ENCODE measurements at regions not wholly inside any gene's neighbourhood (a gene's known extent, or its start where the extent isn't known, plus 50 kb on each side); places are given as distances from the start of the nearest gene placed in this dataset.

- DNase-seq (ENCODE audit: low read depth in 2 of 2) = no peak
Observed at GRCh38 chr1:13968361-13968760, 268.4 kb downstream of the PRDM2 start.

GRCh38 chr1:13970631-13971247 is 270.8 kb downstream of the PRDM2 start:
- no peak for DNase-seq (ENCODE audit: low read depth in 2 of 2)

- DNase-seq (ENCODE audit: low read depth in 2 of 2) = no peak
Observed at GRCh38 chr1:13976485-13976884, 276.5 kb downstream of the PRDM2 start.

- DNase-seq (ENCODE audit: low read depth in 2 of 2) = no peak
Observed at GRCh38 chr1:13981142-13981541, 281.2 kb downstream of the PRDM2 start.

GRCh38 chr1:13983393-13983792 is 283.4 kb downstream of the PRDM2 start:
- DNase-seq (ENCODE audit: low read depth in 2 of 2) = no peak

GRCh38 chr1:13990939-13991338 is 291.0 kb downstream of the PRDM2 start:
- DNase-seq (ENCODE audit: low read depth in 2 of 2) = no peak

GRCh38 chr1:13992489-13993285 is 292.7 kb downstream of the PRDM2 start:
- DNase-seq (ENCODE audit: low read depth in 2 of 2) = no peak

- no peak for DNase-seq (ENCODE audit: low read depth in 2 of 2)
Observed at GRCh38 chr1:13994386-13994785, 294.4 kb downstream of the PRDM2 start.

GRCh38 chr1:13996334-13996733 is 296.3 kb downstream of the PRDM2 start:
- no peak for DNase-seq (ENCODE audit: low read depth in 2 of 2)

GRCh38 chr1:14003552-14003951 is 303.6 kb downstream of the PRDM2 start:
- no peak for DNase-seq (ENCODE audit: low read depth in 2 of 2)

GRCh38 chr1:14009582-14009981 is 309.6 kb downstream of the PRDM2 start:
- no peak for DNase-seq (ENCODE audit: low read depth in 2 of 2)

- DNase-seq (ENCODE audit: low read depth in 2 of 2) = no peak
Observed at GRCh38 chr1:14010476-14010875, 310.5 kb downstream of the PRDM2 start.

GRCh38 chr1:14011132-14011531 is 311.1 kb downstream of the PRDM2 start:
- DNase-seq (ENCODE audit: low read depth in 2 of 2) = no peak

- DNase-seq (ENCODE audit: low read depth in 2 of 2) = no peak
Observed at GRCh38 chr1:14011888-14012287, 311.9 kb downstream of the PRDM2 start.

GRCh38 chr1:14014929-14015328 is 314.9 kb downstream of the PRDM2 start:
- no peak for DNase-seq (ENCODE audit: low read depth in 2 of 2)

GRCh38 chr1:14015917-14016316 is 315.9 kb downstream of the PRDM2 start:
- DNase-seq (ENCODE audit: low read depth in 2 of 2) = no peak

GRCh38 chr1:14017531-14017961 is 317.6 kb downstream of the PRDM2 start:
- no peak for DNase-seq (ENCODE audit: low read depth in 2 of 2)

- DNase-seq (ENCODE audit: low read depth in 2 of 2) = no peak
Observed at GRCh38 chr1:14019461-14019860, 319.5 kb downstream of the PRDM2 start.

GRCh38 chr1:14020006-14020405 is 320.0 kb downstream of the PRDM2 start:
- DNase-seq (ENCODE audit: low read depth in 2 of 2) = no peak

GRCh38 chr1:14027099-14027498 is 327.1 kb downstream of the PRDM2 start:
- DNase-seq (ENCODE audit: low read depth in 2 of 2) = no peak

GRCh38 chr1:14031461-14031860 is 331.5 kb downstream of the PRDM2 start:
- no peak for DNase-seq (ENCODE audit: low read depth in 2 of 2)

GRCh38 chr1:14034506-14034905 is 334.5 kb downstream of the PRDM2 start:
- DNase-seq (ENCODE audit: low read depth in 2 of 2) = no peak

GRCh38 chr1:14037101-14037847 is 337.3 kb downstream of the PRDM2 start:
- no peak for DNase-seq (ENCODE audit: low read depth in 2 of 2)
